PC-3 (cell line): ENCODE measurements at regions not wholly inside any gene's neighbourhood (a gene's known extent, or its start where the extent isn't known, plus 50 kb on each side); places are given as distances from the start of the nearest gene placed in this dataset.

Experiments used
- CTCF ChIP-seq: fragments of 300-600 bp; sonication (generic); conservative IDR thresholded peaks from 2 replicates; pipeline ENCODE4 v1.5.1; 2017; ENCODE audit warnings: antibody characterized with exemption, low read depth, mild to moderate bottlenecking, low read length
- EZH2 ChIP-seq: fragments of 300-600 bp; sonication (generic); IDR thresholded peaks from one replicate; pipeline ENCODE4 v1.6.1; 2017; ENCODE audit warnings: antibody characterized with exemption, mild to moderate bottlenecking, low read length; ENCODE audit not compliant: unreplicated experiment
- EZH2phosphoT487 ChIP-seq: fragments of 300-600 bp; sonication (generic); IDR thresholded peaks from 2 replicates; pipeline ENCODE4 v1.6.1; 2018; ENCODE audit warnings: mild to moderate bottlenecking, antibody characterized with exemption, low read length, borderline replicate concordance

GRCh38 chr6:85314586-85314985 is 135.3 kb upstream of the NT5E start:
- TF ChIP-seq CTCF (no peak), EZH2phosphoT487 (no peak), EZH2 (no peak)
